Natural killer cell (primary cell): ENCODE measurements at regions not wholly inside any gene's neighbourhood (a gene's known extent, or its start where the extent isn't known, plus 50 kb on each side); places are given as distances from the start of the nearest gene placed in this dataset.

Experiments
- ATAC-seq, 3 donors: fragments of 150-1000 bp in 2 of 3; fragments of 200-7000 bp in 1 of 3; cut with Tn5 transposase; 1 replicate in 1 of 3; 2 replicates in 2 of 3; pipeline ENCODE4 v1.10.0; 2021; ENCODE audit warnings: mild to moderate bottlenecking in 2 of 3, moderate library complexity in 2 of 3
- DNase-seq, 2 donors: peaks; one replicate each; pipeline versions ENCODE4 v3.0.0 to v3.0.0-alpha.2; 2013 to 2021; ENCODE audit warnings: mixed read lengths in 1 of 2
- H3K27ac ChIP-seq: one replicate; pipeline ENCODE4 v1.5.1; 2013; ENCODE audit warnings: mild to moderate bottlenecking, low read length
- H3K27me3 ChIP-seq: one replicate; pipeline ENCODE4 v1.6.1; 2013; ENCODE audit warnings: low read length; ENCODE audit not compliant: control insufficient read depth, insufficient read depth
- H3K36me3 ChIP-seq: one replicate; pipeline ENCODE4 v1.6.1; 2013; ENCODE audit warnings: low read length; ENCODE audit not compliant: control insufficient read depth, insufficient read depth
- H3K4me1 ChIP-seq: one replicate; pipeline ENCODE4 v1.6.1; 2013; ENCODE audit warnings: low read length; ENCODE audit not compliant: control insufficient read depth, insufficient read depth
- H3K4me3 ChIP-seq: one replicate; pipeline ENCODE4 v1.5.1; 2013; ENCODE audit warnings: low read length
- H3K9me3 ChIP-seq: one replicate; pipeline ENCODE4 v1.6.1; 2013; ENCODE audit warnings: low read length; ENCODE audit not compliant: control insufficient read depth, insufficient read depth
- H3K27ac Mint-ChIP-seq, 2 donors: one replicate each; pipeline ENCODE4 v1.8.0; 2022; ENCODE audit warnings: mild to moderate bottlenecking in 2 of 2, mixed read lengths in 2 of 2, moderate library complexity in 1 of 2
- H3K27me3 Mint-ChIP-seq, 2 donors: one replicate each; pipeline ENCODE4 v1.8.0; 2022; ENCODE audit warnings: low read depth in 2 of 2, mixed read lengths in 2 of 2
- H3K36me3 Mint-ChIP-seq: one replicate; pipeline ENCODE4 v1.8.0; 2022; ENCODE audit warnings: mixed read lengths
- H3K4me1 Mint-ChIP-seq, 2 donors: one replicate each; pipeline ENCODE4 v1.8.0; 2022; ENCODE audit warnings: mixed read lengths in 2 of 2
- H3K4me3 Mint-ChIP-seq: one replicate; pipeline ENCODE4 v1.8.0; 2022; ENCODE audit warnings: mild to moderate bottlenecking, moderate library complexity, mixed read lengths
- H3K9me3 Mint-ChIP-seq, 2 donors: one replicate each; pipeline ENCODE4 v1.8.0; 2022; ENCODE audit warnings: mixed read lengths in 2 of 2
- CTCF ChIP-seq: fragments of 200-600 bp; IDR thresholded peaks from one replicate; pipeline ENCODE4 v1.8.0; 2022; ENCODE audit warnings: antibody characterized with exemption
- WGBS: methylation state at CpG from one replicate; pipeline ENCODE4 v1.1.7; 2013; ENCODE audit warnings: missing lambda C conversion rate; ENCODE audit not compliant: insufficient coverage; 5-methylcytosine and 5-hydroxymethylcytosine counted together
- intact Hi-C: fragments of 100-400 bp; cut with micrococcal nuclease; formaldehyde crosslinking; loops from one replicate; pipeline ENCODE4 v1.14.2; 2022

- Histone ChIP-seq H3K27me3 (no peaks in the 10 kb centered on the region), H3K9me3 (peaks cover 2% of the 10 kb centered on the region), H3K27ac (no peak overlapping the region), H3K4me3 (no peak overlapping the region), H3K4me1 (no peaks in the 10 kb centered on the region), H3K36me3 (no peaks in the 10 kb centered on the region)
- peaks cover 6 to 17% of the 10 kb centered on the region in 2 donors for H3K27me3 Mint-ChIP-seq
- H3K4me3 Mint-ChIP-seq, result no peak overlapping the region
- no peak overlapping the region for H3K27ac Mint-ChIP-seq
- ATAC-seq (no peak), DNase-seq (no peak)
- no peaks in the 10 kb centered on the region for H3K36me3 Mint-ChIP-seq
- WGBS, result 89% methylated on average over 2 of the region's 2 CpGs
- no peak for TF ChIP-seq CTCF
- intact Hi-C loops, result no loop called here
- no peaks in the 10 kb centered on the region for H3K4me1 Mint-ChIP-seq
- no peaks in the 10 kb centered on the region for H3K9me3 Mint-ChIP-seq
Observed at GRCh38 chr20:52251136-52251700, 59.6 kb upstream of the ZFP64 start.

GRCh38 chr20:52247548-52247947 is 56.0 kb upstream of the ZFP64 start:
- no peak overlapping the region for H3K4me3 ChIP-seq

GRCh38 chr20:52246366-52246765 is 54.8 kb upstream of the ZFP64 start:
- no peaks in the 10 kb centered on the region for H3K36me3 Mint-ChIP-seq
- H3K9me3 Mint-ChIP-seq, result no peaks in the 10 kb centered on the region
- no peak for ATAC-seq
- no peak for TF ChIP-seq CTCF
- no peaks in the 10 kb centered on the region for H3K4me1 ChIP-seq
- H3K4me3 Mint-ChIP-seq, result no peak overlapping the region
- H3K27me3 ChIP-seq, result peaks cover 2% of the 10 kb centered on the region
- H3K27ac ChIP-seq, result no peak overlapping the region
- no peaks in the 10 kb centered on the region for H3K9me3 ChIP-seq
- 100% methylated on average over 1 of the region's 2 CpGs for WGBS
- no peak for DNase-seq
- peaks cover 6 to 10% of the 10 kb centered on the region in 2 donors for H3K27me3 Mint-ChIP-seq
- H3K4me3 ChIP-seq, result no peak overlapping the region
- no peaks in the 10 kb centered on the region for H3K4me1 Mint-ChIP-seq
- no peak overlapping the region for H3K27ac Mint-ChIP-seq
- intact Hi-C loops, result loop anchor here (10.0 kb wide), 1 partner anchor 1948 kb away; no protein-coding TSS in a partner anchor
- no peaks in the 10 kb centered on the region for H3K36me3 ChIP-seq

More at GRCh38 chr20:52247548-52247947, 56.0 kb upstream of the ZFP64 start:
- Mint-ChIP-seq H3K4me3 (no peak overlapping the region), H3K27ac (no peak overlapping the region), H3K27me3 (peaks cover 6 to 10% of the 10 kb centered on the region in 2 donors), H3K9me3 (no peaks in the 10 kb centered on the region), H3K4me1 (no peaks in the 10 kb centered on the region), H3K36me3 (no peaks in the 10 kb centered on the region)
- H3K9me3 ChIP-seq, result no peaks in the 10 kb centered on the region
- H3K27me3 ChIP-seq, result no peaks in the 10 kb centered on the region
- intact Hi-C loops, result loop anchor here (10.0 kb wide), 1 partner anchor 1947 kb away; no protein-coding TSS in a partner anchor
- ATAC-seq (no peak), DNase-seq (no peak)
- H3K27ac ChIP-seq, result no peak overlapping the region
- H3K4me1 ChIP-seq, result no peaks in the 10 kb centered on the region
- H3K36me3 ChIP-seq, result no peaks in the 10 kb centered on the region
- TF ChIP-seq CTCF, result no peak
- WGBS, result 80% methylated on average over 4 of the region's 4 CpGs

- H3K9me3 ChIP-seq, result no peaks in the 10 kb centered on the region
- H3K9me3 Mint-ChIP-seq, result no peaks in the 10 kb centered on the region
- 86% methylated on average over 4 of the region's 4 CpGs for WGBS
- intact Hi-C loops, result loop anchor here (10.0 kb wide), 1 partner anchor 1950 kb away; no protein-coding TSS in a partner anchor
- H3K27ac Mint-ChIP-seq, result no peak overlapping the region
- H3K4me1 ChIP-seq, result no peaks in the 10 kb centered on the region
- no peaks in the 10 kb centered on the region for H3K36me3 ChIP-seq
- no peaks in the 10 kb centered on the region for H3K36me3 Mint-ChIP-seq
- no peak for DNase-seq
- peaks cover 6 to 10% of the 10 kb centered on the region in 2 donors for H3K27me3 Mint-ChIP-seq
- H3K27ac ChIP-seq, result no peak overlapping the region
- no peak for TF ChIP-seq CTCF
- no peak for ATAC-seq
- H3K27me3 ChIP-seq, result peaks cover 2% of the 10 kb centered on the region
- H3K4me3 ChIP-seq, result no peak overlapping the region
- H3K4me1 Mint-ChIP-seq, result no peaks in the 10 kb centered on the region
- no peak overlapping the region for H3K4me3 Mint-ChIP-seq
Observed at GRCh38 chr20:52244702-52245101, 53.1 kb upstream of the ZFP64 start.
